Kidney (tissue), 13 donors: ENCODE measurements at regions not wholly inside any gene's neighbourhood (a gene's known extent, or its start where the extent isn't known, plus 50 kb on each side); places are given as distances from the start of the nearest gene placed in this dataset.

Experiments used
- DNase-seq, 5 donors: peaks; one replicate each; pipeline ENCODE4 v3.0.0-alpha.2; 2013 to 2020
- FAIRE-seq: peaks from 2 replicates; lab custom pipeline; 2012; peaks lifted over from hg19 to GRCh38; lab: Jason Lieb, UNC
- H3K27ac ChIP-seq, 2 donors: one replicate each; pipeline ENCODE4 v1.7.0; 2013; ENCODE audit warnings: low read depth in 2 of 2, low read length in 2 of 2, inconsistent platforms in 1 of 2
- H3K27me3 ChIP-seq: one replicate; pipeline ENCODE4 v1.7.1; 2013; ENCODE audit warnings: low read length, inconsistent platforms; ENCODE audit not compliant: control insufficient read depth, insufficient read depth
- H3K36me3 ChIP-seq, 3 donors: one replicate each; pipeline versions ENCODE4 v1.7.0 to v1.7.1; 2013; ENCODE audit warnings: low read length in 3 of 3, control low read depth in 1 of 3, inconsistent platforms in 1 of 3; ENCODE audit not compliant: insufficient read depth in 3 of 3, control insufficient read depth in 2 of 3
- H3K4me1 ChIP-seq, 3 donors: one replicate each; pipeline versions ENCODE4 v1.7.0 to v1.7.1; 2013; ENCODE audit warnings: low read length in 3 of 3, inconsistent platforms in 1 of 3, low read depth in 1 of 3; ENCODE audit not compliant: control insufficient read depth in 2 of 3, insufficient read depth in 2 of 3
- H3K4me3 ChIP-seq, 3 donors: one replicate each; pipeline versions ENCODE4 v1.7.0 to v1.8.1; 2013; ENCODE audit warnings: low read length in 3 of 3, control low read depth in 1 of 3, inconsistent platforms in 1 of 3
- H3K9ac ChIP-seq, 3 donors: one replicate each; pipeline versions ENCODE4 v1.7.0 to v1.7.1; 2013; ENCODE audit warnings: low read length in 3 of 3, control low read depth in 1 of 3, inconsistent platforms in 1 of 3
- H3K9me3 ChIP-seq, 3 donors: one replicate each; pipeline versions ENCODE4 v1.7.0 to v1.7.1; 2013; ENCODE audit warnings: low read length in 3 of 3, control low read depth in 1 of 3, inconsistent platforms in 1 of 3; ENCODE audit not compliant: control insufficient read depth in 2 of 3, insufficient read depth in 1 of 3
- intact Hi-C: fragments of 100-400 bp; cut with DNase I; formaldehyde crosslinking; loops from one replicate; pipeline ENCODE4 v1.11.1; 2022
- TF ChIP-seq, protein P1 (sequence below): IDR thresholded peaks from 3 replicates; pipeline ENCODE4 v1.5.1; 2012; ENCODE audit warnings: mild to moderate bottlenecking, moderate library complexity, borderline replicate concordance; ENCODE audit not compliant: insufficient read depth; ENCODE audit errors: extremely low read depth
- donor health status: control.
- donor health status: control.
- donor health status: control.
- donor health status: control.
- donor health status: control.
- donor health status: DM: yes; HTN: yes; CAD: no.
- donor health status: Normal renal cell carcinoma (clear cell type).

DNA sequence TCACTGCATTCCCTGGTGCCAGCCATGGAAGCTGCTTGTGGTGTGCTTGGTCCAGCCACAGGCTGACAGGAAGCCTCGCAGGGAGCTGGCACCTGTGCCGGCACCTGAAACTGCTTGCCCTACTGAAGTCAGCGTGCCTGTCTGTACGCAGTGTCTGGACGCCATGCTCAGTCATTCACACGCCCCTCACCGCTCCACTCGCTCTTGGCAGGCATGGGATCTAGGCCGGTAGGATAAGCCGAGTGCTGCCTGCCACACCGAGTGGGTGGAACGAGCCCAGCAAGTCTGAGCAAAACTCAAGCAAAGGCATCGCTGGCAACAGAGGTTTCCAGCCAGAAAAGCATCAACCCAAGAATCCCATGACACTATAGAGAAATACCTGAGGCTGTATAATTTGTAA, 350.6 kb downstream of the CDH11 start:
- no peaks in the 10 kb centered on the region for H3K4me1 ChIP-seq
- no peak overlapping the region for H3K4me3 ChIP-seq
- H3K9ac ChIP-seq, result no peak overlapping the region
- intact Hi-C loops, result no loop called here
- no peak for DNase-seq
- H3K27me3 ChIP-seq, result no peaks in the 10 kb centered on the region
- no peaks in the 10 kb centered on the region for H3K9me3 ChIP-seq
- TF ChIP-seq, protein P1, sequence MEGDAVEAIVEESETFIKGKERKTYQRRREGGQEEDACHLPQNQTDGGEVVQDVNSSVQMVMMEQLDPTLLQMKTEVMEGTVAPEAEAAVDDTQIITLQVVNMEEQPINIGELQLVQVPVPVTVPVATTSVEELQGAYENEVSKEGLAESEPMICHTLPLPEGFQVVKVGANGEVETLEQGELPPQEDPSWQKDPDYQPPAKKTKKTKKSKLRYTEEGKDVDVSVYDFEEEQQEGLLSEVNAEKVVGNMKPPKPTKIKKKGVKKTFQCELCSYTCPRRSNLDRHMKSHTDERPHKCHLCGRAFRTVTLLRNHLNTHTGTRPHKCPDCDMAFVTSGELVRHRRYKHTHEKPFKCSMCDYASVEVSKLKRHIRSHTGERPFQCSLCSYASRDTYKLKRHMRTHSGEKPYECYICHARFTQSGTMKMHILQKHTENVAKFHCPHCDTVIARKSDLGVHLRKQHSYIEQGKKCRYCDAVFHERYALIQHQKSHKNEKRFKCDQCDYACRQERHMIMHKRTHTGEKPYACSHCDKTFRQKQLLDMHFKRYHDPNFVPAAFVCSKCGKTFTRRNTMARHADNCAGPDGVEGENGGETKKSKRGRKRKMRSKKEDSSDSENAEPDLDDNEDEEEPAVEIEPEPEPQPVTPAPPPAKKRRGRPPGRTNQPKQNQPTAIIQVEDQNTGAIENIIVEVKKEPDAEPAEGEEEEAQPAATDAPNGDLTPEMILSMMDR, result no peak
- no peak for FAIRE-seq
- no peak overlapping the region for H3K27ac ChIP-seq
- no peaks in the 10 kb centered on the region for H3K36me3 ChIP-seq

DNA sequence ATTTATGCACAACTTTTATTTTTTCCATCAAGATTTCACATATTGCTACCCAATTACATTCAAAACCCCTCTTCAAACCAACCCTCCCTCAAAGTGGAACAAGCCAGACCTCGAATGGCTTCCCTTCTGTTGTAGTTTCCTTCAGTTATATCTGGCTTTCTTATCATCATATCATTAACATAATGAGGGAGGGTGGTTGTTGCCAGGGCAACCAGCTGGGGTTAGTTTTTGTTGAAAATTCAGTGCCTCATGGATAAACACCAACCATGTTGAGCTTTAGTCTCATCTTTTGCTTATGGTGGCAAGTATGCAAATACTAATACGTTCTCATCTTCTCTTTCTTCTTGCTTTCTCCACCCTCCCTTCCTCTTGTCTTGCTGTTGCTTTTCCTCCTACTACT, 359.7 kb downstream of the CDH11 start:
- H3K36me3 ChIP-seq, result no peaks in the 10 kb centered on the region
- no peak for FAIRE-seq
- DNase-seq, result no peak
- no peaks in the 10 kb centered on the region for H3K4me1 ChIP-seq
- no peak overlapping the region for H3K27ac ChIP-seq
- no peak overlapping the region for H3K9ac ChIP-seq
- no peak overlapping the region for H3K4me3 ChIP-seq
- TF ChIP-seq, protein P1, result no peak
- H3K27me3 ChIP-seq, result no peaks in the 10 kb centered on the region
- no peaks in the 10 kb centered on the region for H3K9me3 ChIP-seq
- intact Hi-C loops, result no loop called here

DNA sequence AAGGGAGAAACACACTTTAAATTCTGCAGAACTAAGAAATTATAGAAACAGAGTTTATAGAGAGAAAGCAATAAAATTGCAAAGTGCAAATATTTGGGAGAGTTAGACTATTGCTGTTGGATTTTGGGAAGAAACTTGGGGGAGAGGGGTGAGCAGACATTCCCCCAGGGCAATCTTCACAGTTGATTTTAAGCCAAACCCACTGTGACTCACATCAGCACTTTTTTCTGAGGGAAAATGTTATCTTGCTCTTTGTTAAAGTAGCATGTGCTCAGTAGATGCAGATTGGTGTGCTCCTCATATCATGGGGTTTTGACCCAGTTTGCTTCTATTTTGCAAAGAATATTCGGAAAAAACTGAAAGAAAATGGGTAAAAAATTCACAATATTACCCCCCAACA, 367.6 kb downstream of the CDH11 start:
- Histone ChIP-seq H3K27ac (no peak overlapping the region), H3K4me3 (no peak overlapping the region), H3K36me3 (no peaks in the 10 kb centered on the region), H3K9ac (no peak overlapping the region), H3K4me1 (no peaks in the 10 kb centered on the region), H3K27me3 (no peaks in the 10 kb centered on the region), H3K9me3 (no peaks in the 10 kb centered on the region)
- DNase-seq (no peak), FAIRE-seq (no peak)
- TF ChIP-seq, protein P1, result no peak
- intact Hi-C loops, result no loop called here

DNA sequence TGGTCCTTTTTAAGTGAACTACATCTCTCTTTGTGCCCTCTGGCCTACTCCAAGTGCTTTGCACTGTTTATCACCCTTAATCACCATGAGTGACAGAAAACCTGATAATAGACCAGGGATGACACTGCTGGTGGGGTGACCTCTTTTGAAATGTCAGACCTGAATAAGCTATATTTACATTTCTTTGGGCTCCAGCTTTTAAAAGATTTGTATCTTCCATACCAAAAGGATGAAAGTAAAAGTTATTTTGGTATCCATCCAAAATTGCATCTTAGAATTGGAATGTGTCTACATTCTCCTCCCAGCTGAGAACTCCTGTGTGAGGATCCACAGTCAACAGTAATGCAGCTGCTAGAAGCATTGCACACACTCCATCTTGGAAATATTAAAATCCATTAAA, 370.0 kb downstream of the CDH11 start:
- H3K4me1 ChIP-seq, result no peaks in the 10 kb centered on the region
- FAIRE-seq, result no peak
- DNase-seq, result no peak
- no peak overlapping the region for H3K4me3 ChIP-seq
- H3K36me3 ChIP-seq, result no peaks in the 10 kb centered on the region
- no peak overlapping the region for H3K27ac ChIP-seq
- H3K9me3 ChIP-seq, result no peaks in the 10 kb centered on the region
- H3K27me3 ChIP-seq, result no peaks in the 10 kb centered on the region
- intact Hi-C loops, result no loop called here
- no peak overlapping the region for H3K9ac ChIP-seq
- TF ChIP-seq, protein P1, result no peak
